HG03432 (cell line): ENCODE measurements at regions not wholly inside any gene's neighbourhood (a gene's known extent, or its start where the extent isn't known, plus 50 kb on each side); places are given as distances from the start of the nearest gene placed in this dataset.
"Not testable (repeated sequence)": the region's sequence is repeated elsewhere in the genome, so short reads cannot be mapped to it uniquely, and the experiment has no call there.

Source experiments
- ATAC-seq: cut with Tn5 transposase; IDR thresholded peaks from one replicate; pipeline ENCODE4 v1.9.1; 2021; ENCODE audit warnings: mild to moderate bottlenecking, moderate library complexity; ENCODE audit not compliant: unreplicated experiment

- no peak for ATAC-seq
Observed at GRCh38 chr7:28900311-28900710, 57.8 kb downstream of the TRIL start.

GRCh38 chr7:28893888-28894287 lies 64.2 kb downstream of the TRIL start:
- no peak for ATAC-seq

- ATAC-seq: not testable (repeated sequence)
Observed at GRCh38 chr7:28891876-28892234, 66.3 kb downstream of the TRIL start.

- no peak for ATAC-seq
Observed at GRCh38 chr7:28891192-28891875, 66.8 kb downstream of the TRIL start.

- ATAC-seq: peak; percentile 40
Observed at GRCh38 chr7:28890137-28890536, 68.0 kb downstream of the TRIL start.

GRCh38 chr7:28889290-28889689 lies 68.8 kb downstream of the TRIL start:
- no peak for ATAC-seq

- no peak for ATAC-seq
Observed at GRCh38 chr7:28885771-28886170, 72.4 kb downstream of the TRIL start.

- ATAC-seq: no peak
Observed at GRCh38 chr7:28882869-28883470, 75.2 kb downstream of the TRIL start.

GRCh38 chr7:28879105-28879504 lies 79.0 kb downstream of the TRIL start:
- no peak for ATAC-seq

GRCh38 chr7:28878481-28878880 lies 79.6 kb downstream of the TRIL start:
- ATAC-seq: no peak
